ENCODE measurements at regions not wholly inside any gene's neighbourhood (a gene's known extent, or its start where the extent isn't known, plus 50 kb on each side); places are given as distances from the start of the nearest gene placed in this dataset.

- H3K4me3 ChIP-seq: no peak overlapping the region
Measured at GRCh38 chr1:71270394-71270915, 189.6 kb upstream of the ZRANB2 start.

DNA sequence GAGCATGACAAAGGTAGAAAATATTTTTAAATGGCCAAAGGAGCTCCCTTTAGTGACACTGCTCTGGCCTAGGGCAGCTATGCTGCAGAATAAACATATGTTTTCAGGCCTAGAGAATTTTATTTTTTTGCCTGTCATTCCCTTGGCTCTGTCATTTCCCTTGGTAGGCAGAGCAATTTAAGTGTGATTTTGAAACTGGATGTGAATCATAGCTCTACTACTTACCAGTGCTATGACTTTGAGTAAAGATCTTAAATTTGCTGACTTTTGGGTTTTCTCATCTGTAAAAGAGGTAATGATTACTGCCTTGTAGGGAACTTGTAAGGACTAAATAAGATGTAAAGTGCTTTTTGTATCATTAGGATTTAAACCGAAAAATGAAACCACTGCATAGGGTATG lies 189.0 kb upstream of the ZRANB2 start:
- no peaks in the 10 kb centered on the region for H3K27me3 ChIP-seq
- H3K36me3 ChIP-seq: no peaks in the 10 kb centered on the region
- no peak for DNase-seq
- no peak overlapping the region for H3K4me3 ChIP-seq
- intact Hi-C loops (cut with DNase I; ENCODE audit: low total_unique reads): no loop called here
- H3K27ac ChIP-seq: no peak overlapping the region
- 87 to 100% methylated on average over 1 of the region's 1 CpG for WGBS, 2 donors (ENCODE audit: low coverage in 1 of 2)
- no peaks in the 10 kb centered on the region for H3K9me3 ChIP-seq
- in situ Hi-C loops (cut with MboI; ENCODE audit: low pct_ligation_motif_present in 1 of 4, low pct_unique_long_range_greater_than_20kb in 1 of 4, low sequenced_read_pairs in 3 of 4): no loop called here
- TF ChIP-seq, protein P1, sequence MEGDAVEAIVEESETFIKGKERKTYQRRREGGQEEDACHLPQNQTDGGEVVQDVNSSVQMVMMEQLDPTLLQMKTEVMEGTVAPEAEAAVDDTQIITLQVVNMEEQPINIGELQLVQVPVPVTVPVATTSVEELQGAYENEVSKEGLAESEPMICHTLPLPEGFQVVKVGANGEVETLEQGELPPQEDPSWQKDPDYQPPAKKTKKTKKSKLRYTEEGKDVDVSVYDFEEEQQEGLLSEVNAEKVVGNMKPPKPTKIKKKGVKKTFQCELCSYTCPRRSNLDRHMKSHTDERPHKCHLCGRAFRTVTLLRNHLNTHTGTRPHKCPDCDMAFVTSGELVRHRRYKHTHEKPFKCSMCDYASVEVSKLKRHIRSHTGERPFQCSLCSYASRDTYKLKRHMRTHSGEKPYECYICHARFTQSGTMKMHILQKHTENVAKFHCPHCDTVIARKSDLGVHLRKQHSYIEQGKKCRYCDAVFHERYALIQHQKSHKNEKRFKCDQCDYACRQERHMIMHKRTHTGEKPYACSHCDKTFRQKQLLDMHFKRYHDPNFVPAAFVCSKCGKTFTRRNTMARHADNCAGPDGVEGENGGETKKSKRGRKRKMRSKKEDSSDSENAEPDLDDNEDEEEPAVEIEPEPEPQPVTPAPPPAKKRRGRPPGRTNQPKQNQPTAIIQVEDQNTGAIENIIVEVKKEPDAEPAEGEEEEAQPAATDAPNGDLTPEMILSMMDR (IDR thresholded peaks at IDR 0.05): no peak
- TF ChIP-seq POLR2A (IDR thresholded peaks at IDR 0.05): no peak
- TF ChIP-seq POLR2AphosphoS5 (IDR thresholded peaks at IDR 0.05): no peak
- no peak for TF ChIP-seq EP300 (IDR thresholded peaks at IDR 0.05; ENCODE audit: low read depth)
- H3K4me1 ChIP-seq: peaks cover 0 to 17% (median 0%) of the 10 kb centered on the region in 4 donors

More at GRCh38 chr1:71270394-71270915, 189.6 kb upstream of the ZRANB2 start:
- in situ Hi-C loops (cut with MboI; ENCODE audit: low pct_ligation_motif_present in 1 of 4, low pct_unique_long_range_greater_than_20kb in 1 of 4, low sequenced_read_pairs in 3 of 4): no loop called here
- Histone ChIP-seq H3K36me3 (no peaks in the 10 kb centered on the region), H3K4me1 (peaks cover 0 to 17% (median 0%) of the 10 kb centered on the region in 4 donors), H3K27me3 (no peaks in the 10 kb centered on the region), H3K27ac (no peak overlapping the region), H3K9me3 (no peaks in the 10 kb centered on the region)
- DNase-seq: no peak
- no peak for TF ChIP-seq POLR2A (IDR thresholded peaks at IDR 0.05)
- TF ChIP-seq, protein P1 (IDR thresholded peaks at IDR 0.05): no peak
- TF ChIP-seq EP300 (IDR thresholded peaks at IDR 0.05; ENCODE audit: low read depth): no peak
- TF ChIP-seq POLR2AphosphoS5 (IDR thresholded peaks at IDR 0.05): no peak
- intact Hi-C loops (cut with DNase I; ENCODE audit: low total_unique reads): no loop called here
- 53 to 86% methylated on average over 3 to 8 of the region's 8 CpGs for whole genome bisulfite sequencing, 2 donors (ENCODE audit: low coverage in 1 of 2)

- H3K27ac ChIP-seq: no peak overlapping the region
- in situ Hi-C loops (cut with MboI; ENCODE audit: low pct_ligation_motif_present in 1 of 4, low pct_unique_long_range_greater_than_20kb in 1 of 4, low sequenced_read_pairs in 3 of 4) (no loop called here), intact Hi-C loops (cut with DNase I; ENCODE audit: low total_unique reads) (no loop called here)
- TF ChIP-seq POLR2AphosphoS5 (IDR thresholded peaks at IDR 0.05) (no peak), POLR2A (IDR thresholded peaks at IDR 0.05) (no peak), EP300 (IDR thresholded peaks at IDR 0.05; ENCODE audit: low read depth) (no peak)
- TF ChIP-seq, protein P1 (IDR thresholded peaks at IDR 0.05): no peak
- H3K4me1 ChIP-seq: peaks cover 0 to 17% (median 0%) of the 10 kb centered on the region in 4 donors
- H3K27me3 ChIP-seq: no peaks in the 10 kb centered on the region
- no peak overlapping the region for H3K4me3 ChIP-seq
- no peak for DNase-seq
- H3K36me3 ChIP-seq: no peaks in the 10 kb centered on the region
- H3K9me3 ChIP-seq: no peaks in the 10 kb centered on the region
- 35 to 61% methylated on average over 2 of the region's 2 CpGs for WGBS, 2 donors (ENCODE audit: low coverage in 1 of 2)
Measured at GRCh38 chr1:71269179-71269578, 188.3 kb upstream of the ZRANB2 start.

- no peak for DNase-seq
- Histone ChIP-seq H3K27ac (no peak overlapping the region), H3K36me3 (no peaks in the 10 kb centered on the region), H3K9me3 (no peaks in the 10 kb centered on the region), H3K4me3 (no peak overlapping the region), H3K4me1 (peaks cover 0 to 17% (median 0%) of the 10 kb centered on the region in 4 donors), H3K27me3 (no peaks in the 10 kb centered on the region)
- intact Hi-C loops (cut with DNase I; ENCODE audit: low total_unique reads): no loop called here
- in situ Hi-C loops (cut with MboI; ENCODE audit: low pct_ligation_motif_present in 1 of 4, low pct_unique_long_range_greater_than_20kb in 1 of 4, low sequenced_read_pairs in 3 of 4): no loop called here
- TF ChIP-seq EP300 (IDR thresholded peaks at IDR 0.05; ENCODE audit: low read depth): no peak
- TF ChIP-seq, protein P1 (IDR thresholded peaks at IDR 0.05): no peak
- no peak for TF ChIP-seq POLR2A (IDR thresholded peaks at IDR 0.05)
- no peak for TF ChIP-seq POLR2AphosphoS5 (IDR thresholded peaks at IDR 0.05)
Measured at GRCh38 chr1:71267220-71267619, 186.4 kb upstream of the ZRANB2 start.

Data from transverse colon (tissue), 4 donors.